ENCODE measurements at regions not wholly inside any gene's neighbourhood (a gene's known extent, or its start where the extent isn't known, plus 50 kb on each side); places are given as distances from the start of the nearest gene placed in this dataset.

DNA sequence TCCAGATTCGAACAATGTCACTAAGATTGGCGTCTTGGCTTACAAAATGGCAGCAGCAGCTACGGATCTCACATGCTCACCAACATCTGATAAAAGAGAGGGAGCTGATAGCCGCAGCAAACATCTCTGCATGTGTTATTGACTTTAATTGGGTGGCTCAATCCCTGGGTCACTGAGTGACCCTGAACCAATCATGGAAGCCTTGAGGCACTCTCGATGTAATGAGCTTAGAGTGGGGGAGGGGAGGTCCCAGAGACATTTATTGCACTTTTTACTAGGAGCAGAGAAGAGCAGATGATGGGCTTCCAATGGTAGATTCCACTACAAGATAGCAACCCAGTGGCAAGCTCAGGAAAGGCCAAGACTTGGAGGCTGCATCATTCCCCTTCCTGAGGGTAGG, 238.7 kb downstream of the BMP7 start:
- Histone ChIP-seq H3K4me3 (no peak overlapping the region), H3K27me3 (peaks cover 0 to 11% of the 10 kb centered on the region in 2 donors), H3K36me3 (no peaks in the 10 kb centered on the region), H3K4me1 (no peaks in the 10 kb centered on the region), H3K9me3 (no peaks in the 10 kb centered on the region), H3K27ac (no peak overlapping the region)
- no peak for TF ChIP-seq POLR2AphosphoS5 (IDR thresholded peaks at IDR 0.05)
- intact Hi-C loops (cut with DNase I; ENCODE audit: low total_unique reads), result no loop called here
- no peak for DNase-seq (ENCODE audit: low spot score in 2 of 2)

DNA sequence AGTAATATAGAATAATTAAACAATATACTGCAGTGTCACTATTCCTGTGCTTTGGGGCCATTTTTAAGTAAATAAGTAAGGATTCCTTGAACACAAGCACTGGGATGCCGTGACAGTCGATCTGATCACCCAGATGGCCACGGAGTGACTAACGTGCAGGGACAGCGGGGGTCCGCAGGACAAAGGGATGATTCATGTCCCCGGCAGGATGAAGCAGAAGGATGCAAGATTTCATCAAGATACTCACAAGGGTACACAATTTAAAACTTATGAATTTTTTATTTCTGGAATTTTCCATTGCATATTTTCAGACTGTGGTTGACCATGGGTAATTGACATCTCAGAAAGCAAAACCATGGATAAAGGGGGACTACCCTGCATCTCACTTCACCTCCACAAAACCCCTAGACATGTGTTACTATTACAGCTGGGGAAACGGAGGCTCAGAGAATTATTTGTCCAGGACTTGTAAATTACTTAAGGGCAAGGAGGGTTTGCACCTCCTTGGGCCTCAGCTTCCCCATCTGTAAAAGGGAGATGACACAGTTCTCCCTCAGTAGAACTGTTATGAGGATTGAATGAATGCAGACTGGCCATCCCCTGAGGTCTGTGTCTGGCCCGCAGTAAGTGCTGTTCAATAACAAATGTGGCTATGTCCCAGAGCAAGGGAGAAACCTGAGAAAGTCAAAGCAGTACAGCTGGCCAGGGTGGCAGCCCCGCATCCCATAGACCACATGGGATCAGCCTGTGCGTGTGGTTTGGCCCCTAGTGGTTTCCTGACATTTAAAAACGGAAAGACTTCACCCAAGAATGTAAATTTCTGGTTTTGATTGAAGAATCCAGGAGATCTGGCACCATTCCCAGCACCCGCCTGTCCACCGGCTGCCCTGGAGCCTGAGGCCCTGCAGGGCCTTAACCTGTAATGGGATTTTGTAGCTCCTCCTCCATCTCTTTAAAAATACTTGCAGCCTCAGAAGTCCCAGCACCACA, 235.5 kb downstream of the BMP7 start:
- no peak for DNase-seq (ENCODE audit: low spot score in 2 of 2)
- Histone ChIP-seq H3K4me1 (no peaks in the 10 kb centered on the region), H3K9me3 (peaks cover 0 to 7% of the 10 kb centered on the region in 2 donors), H3K27me3 (peaks cover 0 to 16% of the 10 kb centered on the region in 2 donors), H3K36me3 (no peaks in the 10 kb centered on the region), H3K27ac (no peak overlapping the region), H3K4me3 (no peak overlapping the region)
- intact Hi-C loops (cut with DNase I; ENCODE audit: low total_unique reads), result no loop called here
- TF ChIP-seq, protein P1, sequence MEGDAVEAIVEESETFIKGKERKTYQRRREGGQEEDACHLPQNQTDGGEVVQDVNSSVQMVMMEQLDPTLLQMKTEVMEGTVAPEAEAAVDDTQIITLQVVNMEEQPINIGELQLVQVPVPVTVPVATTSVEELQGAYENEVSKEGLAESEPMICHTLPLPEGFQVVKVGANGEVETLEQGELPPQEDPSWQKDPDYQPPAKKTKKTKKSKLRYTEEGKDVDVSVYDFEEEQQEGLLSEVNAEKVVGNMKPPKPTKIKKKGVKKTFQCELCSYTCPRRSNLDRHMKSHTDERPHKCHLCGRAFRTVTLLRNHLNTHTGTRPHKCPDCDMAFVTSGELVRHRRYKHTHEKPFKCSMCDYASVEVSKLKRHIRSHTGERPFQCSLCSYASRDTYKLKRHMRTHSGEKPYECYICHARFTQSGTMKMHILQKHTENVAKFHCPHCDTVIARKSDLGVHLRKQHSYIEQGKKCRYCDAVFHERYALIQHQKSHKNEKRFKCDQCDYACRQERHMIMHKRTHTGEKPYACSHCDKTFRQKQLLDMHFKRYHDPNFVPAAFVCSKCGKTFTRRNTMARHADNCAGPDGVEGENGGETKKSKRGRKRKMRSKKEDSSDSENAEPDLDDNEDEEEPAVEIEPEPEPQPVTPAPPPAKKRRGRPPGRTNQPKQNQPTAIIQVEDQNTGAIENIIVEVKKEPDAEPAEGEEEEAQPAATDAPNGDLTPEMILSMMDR (IDR thresholded peaks at IDR 0.05), result no peak
- TF ChIP-seq POLR2AphosphoS5 (IDR thresholded peaks at IDR 0.05) (no peak), POLR2A (IDR thresholded peaks at IDR 0.05) (no peak)

DNA sequence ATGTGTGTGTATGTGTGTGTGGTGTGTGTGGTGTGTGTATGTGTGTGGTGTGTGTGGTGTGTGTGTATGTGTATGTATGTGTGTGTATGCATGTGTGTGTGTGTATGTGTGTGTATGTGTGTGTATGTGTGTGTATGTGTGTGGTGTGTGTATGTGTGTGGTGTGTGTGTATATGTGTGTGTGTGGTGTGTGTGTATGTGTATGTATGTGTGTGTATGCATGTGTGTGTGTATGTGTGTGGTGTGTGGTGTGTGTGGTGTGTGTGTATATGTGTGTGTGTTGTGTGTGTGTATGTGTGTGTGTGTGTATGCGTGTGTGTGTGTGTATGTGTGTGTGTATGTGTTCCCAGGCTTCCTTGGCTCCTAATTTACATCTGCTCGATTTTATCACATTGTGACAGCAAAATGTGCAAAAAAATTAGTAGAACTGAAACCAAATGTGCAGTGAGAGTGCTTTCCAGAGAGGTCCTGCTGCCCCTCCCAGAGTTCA, 234.5 kb downstream of the BMP7 start:
- intact Hi-C loops (cut with DNase I; ENCODE audit: low total_unique reads), result no loop called here
- Histone ChIP-seq H3K4me3 (no peak overlapping the region), H3K27me3 (peaks cover 0 to 16% of the 10 kb centered on the region in 2 donors), H3K27ac (no peak overlapping the region), H3K4me1 (no peaks in the 10 kb centered on the region), H3K9me3 (peaks cover 0 to 7% of the 10 kb centered on the region in 2 donors), H3K36me3 (no peaks in the 10 kb centered on the region)
- no peak for DNase-seq (ENCODE audit: low spot score in 2 of 2)
- TF ChIP-seq, protein P1 (IDR thresholded peaks at IDR 0.05), result no peak
- no peak for TF ChIP-seq POLR2A (IDR thresholded peaks at IDR 0.05)
- TF ChIP-seq POLR2AphosphoS5 (IDR thresholded peaks at IDR 0.05), result no peak

DNA sequence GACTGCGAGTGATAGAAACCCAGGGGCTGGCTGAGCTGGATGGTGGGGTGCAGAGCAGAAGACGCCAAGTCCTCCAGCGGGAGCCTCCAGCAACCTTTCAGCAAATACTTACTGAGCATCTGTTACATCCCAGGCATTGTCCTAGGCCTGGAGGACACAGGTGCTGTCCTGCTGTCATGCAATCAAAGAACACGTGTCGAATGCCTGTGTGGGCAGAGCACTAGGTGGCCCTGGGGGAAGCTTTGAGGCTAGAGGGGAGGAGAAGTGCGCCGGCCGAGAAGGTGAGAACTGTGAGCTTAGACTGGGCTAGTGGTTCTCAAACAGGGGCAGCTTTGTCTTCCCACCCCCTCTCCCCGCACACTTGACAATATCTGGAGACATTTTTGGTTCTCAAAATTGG, 233.6 kb downstream of the BMP7 start:
- no peak overlapping the region for H3K27ac ChIP-seq
- H3K36me3 ChIP-seq, result no peaks in the 10 kb centered on the region
- H3K4me3 ChIP-seq, result no peak overlapping the region
- H3K9me3 ChIP-seq, result peaks cover 0 to 7% of the 10 kb centered on the region in 2 donors
- no peaks in the 10 kb centered on the region for H3K4me1 ChIP-seq
- DNase-seq (ENCODE audit: low spot score in 2 of 2), result no peak
- peaks cover 0 to 16% of the 10 kb centered on the region in 2 donors for H3K27me3 ChIP-seq
- intact Hi-C loops (cut with DNase I; ENCODE audit: low total_unique reads), result no loop called here
- no peak for TF ChIP-seq POLR2A (IDR thresholded peaks at IDR 0.05)
- TF ChIP-seq, protein P1 (IDR thresholded peaks at IDR 0.05), result no peak
- no peak for TF ChIP-seq POLR2AphosphoS5 (IDR thresholded peaks at IDR 0.05)

DNA sequence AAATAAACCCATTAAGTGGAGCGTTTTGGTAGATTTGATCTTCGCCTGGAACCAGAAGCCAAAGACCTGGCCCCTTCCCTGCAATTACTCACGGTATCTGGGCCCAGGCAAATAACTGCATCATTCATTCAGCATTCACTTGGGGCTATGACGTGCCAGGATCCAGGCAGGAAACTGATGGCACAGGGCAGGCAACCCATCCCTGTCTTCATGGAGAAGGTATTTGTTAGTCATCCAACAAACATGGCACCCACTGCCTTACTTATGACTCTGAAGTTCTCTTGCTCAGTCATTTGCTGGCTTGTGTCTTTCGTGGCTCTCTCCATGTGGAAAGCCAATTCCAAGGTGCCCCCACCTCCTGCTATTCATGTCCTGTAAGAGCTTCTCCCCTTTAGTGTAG, 232.4 kb downstream of the BMP7 start:
- DNase-seq (ENCODE audit: low spot score in 2 of 2), result no peak
- intact Hi-C loops (cut with DNase I; ENCODE audit: low total_unique reads), result no loop called here
- no peak overlapping the region for H3K27ac ChIP-seq

More for the DNA sequence above, 232.4 kb downstream of the BMP7 start:
- H3K36me3 ChIP-seq, result no peaks in the 10 kb centered on the region
- TF ChIP-seq, protein P1 (IDR thresholded peaks at IDR 0.05), result no peak
- TF ChIP-seq POLR2A (IDR thresholded peaks at IDR 0.05) (no peak), POLR2AphosphoS5 (IDR thresholded peaks at IDR 0.05) (no peak)
- peaks cover 0 to 14% of the 10 kb centered on the region in 2 donors for H3K27me3 ChIP-seq
- no peaks in the 10 kb centered on the region for H3K4me1 ChIP-seq
- H3K4me3 ChIP-seq, result no peak overlapping the region
- H3K9me3 ChIP-seq, result peaks cover 0 to 7% of the 10 kb centered on the region in 2 donors
